ENCODE measurements at regions not wholly inside any gene's neighbourhood (a gene's known extent, or its start where the extent isn't known, plus 50 kb on each side); places are given as distances from the start of the nearest gene placed in this dataset.
"Not testable (repeated sequence)": the region's sequence is repeated elsewhere in the genome, so short reads cannot be mapped to it uniquely, and the experiment has no call there.

GRCh38 chr7:109473172-109473571 lies 903.5 kb downstream of the DNAJB9 start:
- no peaks in the 10 kb centered on the region for H3K9me2 ChIP-seq (ENCODE audit: insufficient read depth)
- no peaks in the 10 kb centered on the region for H3K79me2 ChIP-seq (ENCODE audit: insufficient read depth)
- DNase-seq: no peak
- H2AFZ ChIP-seq: no peak overlapping the region
- no peak overlapping the region for H3K4me2 ChIP-seq (ENCODE audit: unreplicated experiment)
- H3K4me3 ChIP-seq: no peak overlapping the region
- H3K9me3 ChIP-seq (ENCODE audit: low read depth): no peaks in the 10 kb centered on the region
- TF ChIP-seq EZH2 (IDR thresholded peaks at IDR 0.05; ENCODE audit: insufficient read depth, poor library complexity, severe bottlenecking) (no peak), EZH2phosphoT487 (IDR thresholded peaks at IDR 0.05; ENCODE audit: insufficient read depth, low read depth) (no peak)
- H3K27me3 ChIP-seq (replicated peaks; ENCODE audit: insufficient read depth): no peaks in the 10 kb centered on the region
- no peaks in the 10 kb centered on the region for H4K20me1 ChIP-seq (ENCODE audit: insufficient read depth)
- H3K27ac ChIP-seq: no peak overlapping the region
- no peaks in the 10 kb centered on the region for H3K4me1 ChIP-seq (ENCODE audit: insufficient read depth)
- no peaks in the 10 kb centered on the region for H3F3A ChIP-seq (ENCODE audit: insufficient read depth)
- H3K36me3 ChIP-seq (ENCODE audit: low read depth): no peaks in the 10 kb centered on the region
- in situ Hi-C loops (cut with MboI): no loop called here
- WGBS, 2 experiments (ENCODE audit: low coverage in 1 of 2, low lambda C conversion rate in 2 of 2, missing lambda C conversion rate in 2 of 2): 14 to 20% methylated on average over 1 of the region's 1 CpG
- H3K9ac ChIP-seq: no peak overlapping the region

- H4K20me1 ChIP-seq (ENCODE audit: insufficient read depth): no peaks in the 10 kb centered on the region
- no peaks in the 10 kb centered on the region for H3F3A ChIP-seq (ENCODE audit: insufficient read depth)
- no peak overlapping the region for H2AFZ ChIP-seq
- H3K4me3 ChIP-seq: no peak overlapping the region
- 25 to 31% methylated on average over 3 of the region's 3 CpGs for WGBS, 2 experiments (ENCODE audit: low coverage in 1 of 2, low lambda C conversion rate in 2 of 2, missing lambda C conversion rate in 2 of 2)
- no peaks in the 10 kb centered on the region for H3K79me2 ChIP-seq (ENCODE audit: insufficient read depth)
- no peaks in the 10 kb centered on the region for H3K9me3 ChIP-seq (ENCODE audit: low read depth)
- H3K4me2 ChIP-seq (ENCODE audit: unreplicated experiment): no peak overlapping the region
- no peaks in the 10 kb centered on the region for H3K27me3 ChIP-seq (replicated peaks; ENCODE audit: insufficient read depth)
- TF ChIP-seq EZH2phosphoT487 (IDR thresholded peaks at IDR 0.05; ENCODE audit: insufficient read depth, low read depth) (no peak), EZH2 (IDR thresholded peaks at IDR 0.05; ENCODE audit: insufficient read depth, poor library complexity, severe bottlenecking) (no peak)
- no peak for DNase-seq
- in situ Hi-C loops (cut with MboI): no loop called here
- H3K9me2 ChIP-seq (ENCODE audit: insufficient read depth): no peaks in the 10 kb centered on the region
- H3K4me1 ChIP-seq (ENCODE audit: insufficient read depth): no peaks in the 10 kb centered on the region
- no peaks in the 10 kb centered on the region for H3K36me3 ChIP-seq (ENCODE audit: low read depth)
- H3K27ac ChIP-seq: no peak overlapping the region
- H3K9ac ChIP-seq: no peak overlapping the region
Measured at GRCh38 chr7:109476409-109476808, 906.7 kb downstream of the DNAJB9 start.

- Histone ChIP-seq H3K4me3 (no peak overlapping the region), H2AFZ (no peak overlapping the region), H3K27me3 (replicated peaks; ENCODE audit: insufficient read depth) (no peaks in the 10 kb centered on the region), H3K27ac (no peak overlapping the region), H4K20me1 (ENCODE audit: insufficient read depth) (no peaks in the 10 kb centered on the region), H3K79me2 (ENCODE audit: insufficient read depth) (no peaks in the 10 kb centered on the region), H3K4me1 (ENCODE audit: insufficient read depth) (no peaks in the 10 kb centered on the region), H3F3A (ENCODE audit: insufficient read depth) (no peaks in the 10 kb centered on the region), H3K36me3 (ENCODE audit: low read depth) (no peaks in the 10 kb centered on the region), H3K9ac (no peak overlapping the region), H3K4me2 (ENCODE audit: unreplicated experiment) (no peak overlapping the region), H3K9me2 (ENCODE audit: insufficient read depth) (no peaks in the 10 kb centered on the region), H3K9me3 (ENCODE audit: low read depth) (no peaks in the 10 kb centered on the region)
- WGBS, 2 experiments (ENCODE audit: low coverage in 1 of 2, low lambda C conversion rate in 2 of 2, missing lambda C conversion rate in 2 of 2): 2 to 5% methylated on average over 2 of the region's 2 CpGs
- DNase-seq: no peak
- in situ Hi-C loops (cut with MboI): no loop called here
- TF ChIP-seq EZH2phosphoT487 (IDR thresholded peaks at IDR 0.05; ENCODE audit: insufficient read depth, low read depth) (no peak), EZH2 (IDR thresholded peaks at IDR 0.05; ENCODE audit: insufficient read depth, poor library complexity, severe bottlenecking) (no peak)
Measured at GRCh38 chr7:109479388-109479787, 909.7 kb downstream of the DNAJB9 start.

- WGBS, 2 experiments (ENCODE audit: low coverage in 1 of 2, low lambda C conversion rate in 2 of 2, missing lambda C conversion rate in 2 of 2): 92 to 94% methylated on average over 1 of the region's 1 CpG
- DNase-seq; H3K4me1 ChIP-seq (ENCODE audit: insufficient read depth); H3K4me3 ChIP-seq; H3K79me2 ChIP-seq (ENCODE audit: insufficient read depth); H3K27ac ChIP-seq; H2AFZ ChIP-seq; in situ Hi-C loops (cut with MboI); H3K27me3 ChIP-seq (replicated peaks; ENCODE audit: insufficient read depth); H3K36me3 ChIP-seq (ENCODE audit: low read depth); H3K9me2 ChIP-seq (ENCODE audit: insufficient read depth); H4K20me1 ChIP-seq (ENCODE audit: insufficient read depth); H3K4me2 ChIP-seq (ENCODE audit: unreplicated experiment); H3K9me3 ChIP-seq (ENCODE audit: low read depth); H3F3A ChIP-seq (ENCODE audit: insufficient read depth); H3K9ac ChIP-seq: not testable (repeated sequence)
Measured at GRCh38 chr7:109490607-109491006, 920.9 kb downstream of the DNAJB9 start.

- Histone ChIP-seq H2AFZ (no peak overlapping the region), H3K27me3 (replicated peaks; ENCODE audit: insufficient read depth) (no peaks in the 10 kb centered on the region), H3K4me1 (ENCODE audit: insufficient read depth) (no peaks in the 10 kb centered on the region), H4K20me1 (ENCODE audit: insufficient read depth) (no peaks in the 10 kb centered on the region), H3K36me3 (ENCODE audit: low read depth) (no peaks in the 10 kb centered on the region), H3K9me3 (ENCODE audit: low read depth) (no peaks in the 10 kb centered on the region), H3K9ac (no peak overlapping the region), H3K9me2 (ENCODE audit: insufficient read depth) (no peaks in the 10 kb centered on the region; the same call in 1 of the 2 replicates), H3K4me2 (ENCODE audit: unreplicated experiment) (no peak overlapping the region), H3K27ac (no peak overlapping the region), H3F3A (ENCODE audit: insufficient read depth) (no peaks in the 10 kb centered on the region), H3K4me3 (no peak overlapping the region), H3K79me2 (ENCODE audit: insufficient read depth) (no peaks in the 10 kb centered on the region)
- in situ Hi-C loops (cut with MboI): no loop called here
- WGBS, 2 experiments (ENCODE audit: low coverage in 1 of 2, low lambda C conversion rate in 2 of 2, missing lambda C conversion rate in 2 of 2): 13 to 19% methylated on average over 5 of the region's 5 CpGs
- no peak for DNase-seq
- TF ChIP-seq EZH2phosphoT487 (IDR thresholded peaks at IDR 0.05; ENCODE audit: insufficient read depth, low read depth): no peak
Measured at GRCh38 chr7:109497053-109497452, 927.4 kb downstream of the DNAJB9 start.
